HEK293 (cell line): ENCODE measurements at regions not wholly inside any gene's neighbourhood (a gene's known extent, or its start where the extent isn't known, plus 50 kb on each side); places are given as distances from the start of the nearest gene placed in this dataset.
"Not testable (repeated sequence)": the region's sequence is repeated elsewhere in the genome, so short reads cannot be mapped to it uniquely, and the experiment has no call there.

Experiments
- CTCF ChIA-PET: fragments of 350-600 bp; formaldehyde crosslinking; extraction: SDS; loops from one replicate; lab custom pipeline; 2021; ENCODE audit warnings: antibody characterized with exemption; lab: Yijun Ruan, JAX
- POLR2A ChIA-PET: fragments of 300-600 bp; formaldehyde crosslinking; extraction: SDS; loops from one replicate; lab custom pipeline; 2020; ENCODE audit warnings: antibody characterized with exemption, inconsistent platforms; lab: Yijun Ruan, JAX
- H3K27ac ChIP-seq: fragments of 200-500 bp; sonication (Bioruptor generic); 2 replicates; pipeline ENCODE4 v1.5.1; 2014; ENCODE audit warnings: low read depth, low read length, control low read depth, inconsistent platforms; ENCODE audit errors: extremely low read depth
- H3K36me3 ChIP-seq, 2 experiments: fragments of 200-500 bp in 1 of 2; sonication (Bioruptor generic) in 1 of 2; 1 replicate in 1 of 2; 2 replicates in 1 of 2; pipeline ENCODE4 v1.5.1; 2014 to 2017; ENCODE audit warnings: inconsistent platforms in 2 of 2, low read length in 2 of 2; ENCODE audit not compliant: control insufficient read depth in 2 of 2, insufficient read depth in 1 of 2
- H3K4me1 ChIP-seq: fragments of 200-500 bp; sonication (Bioruptor generic); 2 replicates; pipeline ENCODE4 v1.5.1; 2014; ENCODE audit warnings: mild to moderate bottlenecking, low read length, inconsistent platforms; ENCODE audit not compliant: control insufficient read depth, insufficient read depth
- H3K4me3 ChIP-seq: 2 replicates; pipeline ENCODE4 v1.5.1; 2011; ENCODE audit warnings: low read depth, mild to moderate bottlenecking, control low read depth, low read length, moderate library complexity
- H3K9me3 ChIP-seq: fragments of 200-500 bp; sonication (Bioruptor generic); 2 replicates; pipeline ENCODE4 v1.5.1; 2014; ENCODE audit warnings: low read depth, low read length, inconsistent platforms; ENCODE audit not compliant: control insufficient read depth, insufficient read depth
- IKZF3 ChIP-seq: fragments of 450-650 bp; IDR thresholded peaks from 2 replicates; pipeline ENCODE4 v1.5.0; 2018; ENCODE audit warnings: missing biosample characterization, mild to moderate bottlenecking, missing genetic modification characterization, moderate library complexity
- TCF7L2 ChIP-seq: IDR thresholded peaks from 2 replicates; pipeline ENCODE4 v1.6.1; 2011; ENCODE audit warnings: low read depth, mild to moderate bottlenecking, inconsistent platforms, low read length, moderate library complexity, borderline replicate concordance
- ZBTB8A ChIP-seq: fragments of 450-650 bp; formaldehyde crosslinking; IDR thresholded peaks from 2 replicates; pipeline ENCODE4 v1.5.1; 2016; ENCODE audit warnings: missing biosample characterization, missing genetic modification characterization
- ZNF394 ChIP-seq: fragments of 450-650 bp; formaldehyde crosslinking; IDR thresholded peaks from 2 replicates; pipeline ENCODE4 v1.5.1; 2016; ENCODE audit warnings: missing biosample characterization, missing genetic modification characterization, mild to moderate bottlenecking, moderate library complexity, borderline replicate concordance
- ZNF426 ChIP-seq: fragments of 450-650 bp; formaldehyde crosslinking; IDR thresholded peaks from 2 replicates; pipeline ENCODE4 v1.5.1; 2017; ENCODE audit warnings: missing biosample characterization, missing genetic modification characterization, mild to moderate bottlenecking, inconsistent platforms, moderate library complexity
- ZNF510 ChIP-seq: fragments of 450-650 bp; formaldehyde crosslinking; IDR thresholded peaks from 2 replicates; pipeline ENCODE4 v1.5.1; 2018; ENCODE audit warnings: mild to moderate bottlenecking, missing genetic modification characterization, missing biosample characterization; ENCODE audit not compliant: insufficient replicate concordance
- ZNF555 ChIP-seq: fragments of 450-650 bp; formaldehyde crosslinking; conservative IDR thresholded peaks from 2 replicates; pipeline ENCODE4 v1.5.1; 2017; ENCODE audit warnings: missing biosample characterization, mild to moderate bottlenecking, missing genetic modification characterization, inconsistent platforms
- ZNF623 ChIP-seq: fragments of 450-650 bp; formaldehyde crosslinking; IDR thresholded peaks from 2 replicates; pipeline ENCODE4 v1.5.1; 2016; ENCODE audit warnings: missing biosample characterization, missing genetic modification characterization
- ZNF654 ChIP-seq: fragments of 450-650 bp; formaldehyde crosslinking; IDR thresholded peaks from 2 replicates; pipeline ENCODE4 v1.5.1; 2016; ENCODE audit warnings: low read depth, missing biosample characterization, missing genetic modification characterization
- ZNF747 ChIP-seq: fragments of 450-650 bp; formaldehyde crosslinking; IDR thresholded peaks from 2 replicates; pipeline ENCODE4 v1.5.1; 2016; ENCODE audit warnings: missing biosample characterization, missing genetic modification characterization
- TF ChIP-seq, protein P1 (sequence below): fragments of 450-650 bp; formaldehyde crosslinking; conservative IDR thresholded peaks from 2 replicates; pipeline ENCODE4 v1.5.1; 2016; ENCODE audit warnings: low read depth, missing biosample characterization, missing genetic modification characterization
- TF ChIP-seq, protein P2 (sequence below): fragments of 450-650 bp; formaldehyde crosslinking; conservative IDR thresholded peaks from 2 replicates; pipeline ENCODE4 v1.5.1; 2016; ENCODE audit warnings: low read depth, missing biosample characterization, missing genetic modification characterization
- TF ChIP-seq, protein P3 (sequence below): fragments of 450-650 bp; formaldehyde crosslinking; IDR thresholded peaks from 2 replicates; pipeline ENCODE4 v1.5.1; 2016; ENCODE audit warnings: missing biosample characterization, missing genetic modification characterization, low read depth

DNA sequence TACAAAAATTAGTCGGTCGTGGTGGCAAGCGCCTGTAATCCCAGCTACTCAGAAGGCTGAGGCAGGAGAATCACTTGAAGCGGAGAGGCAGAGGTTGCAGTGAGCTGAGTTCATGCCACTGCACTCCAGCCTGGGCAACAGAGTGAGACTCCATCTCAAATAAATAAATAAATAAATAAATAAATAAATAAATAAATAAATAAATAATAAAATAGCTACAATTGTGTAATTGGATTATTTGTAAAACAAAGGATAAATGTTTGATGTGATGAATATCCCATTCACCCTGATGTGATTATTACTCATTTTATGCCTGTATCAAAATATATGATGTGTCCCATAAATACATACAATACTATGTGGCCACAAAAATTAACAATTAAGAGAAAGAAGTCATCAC lies 1127.0 kb upstream of the POT1 start:
- H3K27ac ChIP-seq, H3K9me3 ChIP-seq, POLR2A ChIA-PET, H3K4me1 ChIP-seq, H3K4me3 ChIP-seq, H3K36me3 ChIP-seq: not testable (repeated sequence)
- CTCF ChIA-PET = interaction anchor here (0.6 kb wide), 2 partner anchors 235 to 1020 kb away, joined by 3 read pairs; no protein-coding TSS in a partner anchor
- TF ChIP-seq ZBTB8A (tag by site-specific recombination) (0 out of 2 replicates have a peak, but pooled peaks have one; percentile 26), ZNF510 (tag by site-specific recombination) (peak; percentile 18), ZNF623 (tag by site-specific recombination) (peak; percentile 48; the same call in 1 of the 2 replicates), ZNF426 (peak; percentile 60), ZNF394 (peak; percentile 80; the same call in 1 of the 2 replicates), ZNF555 (tag by site-specific recombination) (peak; percentile 41)
- TF ChIP-seq, protein P1, sequence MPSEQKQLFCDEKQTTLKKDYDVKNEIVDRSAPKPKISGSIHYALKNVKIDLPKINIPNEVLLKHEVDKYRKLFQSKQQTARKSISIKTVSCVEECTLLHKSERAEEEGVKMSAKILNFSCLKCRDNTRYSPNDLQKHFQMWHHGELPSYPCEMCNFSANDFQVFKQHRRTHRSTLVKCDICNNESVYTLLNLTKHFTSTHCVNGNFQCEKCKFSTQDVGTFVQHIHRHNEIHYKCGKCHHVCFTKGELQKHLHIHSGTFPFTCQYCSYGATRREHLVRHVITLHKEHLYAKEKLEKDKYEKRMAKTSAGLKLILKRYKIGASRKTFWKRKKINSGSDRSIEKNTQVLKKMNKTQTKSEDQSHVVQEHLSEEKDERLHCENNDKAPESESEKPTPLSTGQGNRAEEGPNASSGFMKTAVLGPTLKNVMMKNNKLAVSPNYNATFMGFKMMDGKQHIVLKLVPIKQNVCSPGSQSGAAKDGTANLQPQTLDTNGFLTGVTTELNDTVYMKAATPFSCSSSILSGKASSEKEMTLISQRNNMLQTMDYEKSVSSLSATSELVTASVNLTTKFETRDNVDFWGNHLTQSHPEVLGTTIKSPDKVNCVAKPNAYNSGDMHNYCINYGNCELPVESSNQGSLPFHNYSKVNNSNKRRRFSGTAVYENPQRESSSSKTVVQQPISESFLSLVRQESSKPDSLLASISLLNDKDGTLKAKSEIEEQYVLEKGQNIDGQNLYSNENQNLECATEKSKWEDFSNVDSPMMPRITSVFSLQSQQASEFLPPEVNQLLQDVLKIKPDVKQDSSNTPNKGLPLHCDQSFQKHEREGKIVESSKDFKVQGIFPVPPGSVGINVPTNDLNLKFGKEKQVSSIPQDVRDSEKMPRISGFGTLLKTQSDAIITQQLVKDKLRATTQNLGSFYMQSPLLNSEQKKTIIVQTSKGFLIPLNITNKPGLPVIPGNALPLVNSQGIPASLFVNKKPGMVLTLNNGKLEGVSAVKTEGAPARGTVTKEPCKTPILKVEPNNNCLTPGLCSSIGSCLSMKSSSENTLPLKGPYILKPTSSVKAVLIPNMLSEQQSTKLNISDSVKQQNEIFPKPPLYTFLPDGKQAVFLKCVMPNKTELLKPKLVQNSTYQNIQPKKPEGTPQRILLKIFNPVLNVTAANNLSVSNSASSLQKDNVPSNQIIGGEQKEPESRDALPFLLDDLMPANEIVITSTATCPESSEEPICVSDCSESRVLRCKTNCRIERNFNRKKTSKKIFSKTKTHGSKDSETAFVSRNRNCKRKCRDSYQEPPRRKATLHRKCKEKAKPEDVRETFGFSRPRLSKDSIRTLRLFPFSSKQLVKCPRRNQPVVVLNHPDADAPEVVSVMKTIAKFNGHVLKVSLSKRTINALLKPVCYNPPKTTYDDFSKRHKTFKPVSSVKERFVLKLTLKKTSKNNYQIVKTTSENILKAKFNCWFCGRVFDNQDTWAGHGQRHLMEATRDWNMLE (tag by site-specific recombination) = peak; percentile 62; the same call in 1 of the 2 replicates
- TF ChIP-seq, protein P2, sequence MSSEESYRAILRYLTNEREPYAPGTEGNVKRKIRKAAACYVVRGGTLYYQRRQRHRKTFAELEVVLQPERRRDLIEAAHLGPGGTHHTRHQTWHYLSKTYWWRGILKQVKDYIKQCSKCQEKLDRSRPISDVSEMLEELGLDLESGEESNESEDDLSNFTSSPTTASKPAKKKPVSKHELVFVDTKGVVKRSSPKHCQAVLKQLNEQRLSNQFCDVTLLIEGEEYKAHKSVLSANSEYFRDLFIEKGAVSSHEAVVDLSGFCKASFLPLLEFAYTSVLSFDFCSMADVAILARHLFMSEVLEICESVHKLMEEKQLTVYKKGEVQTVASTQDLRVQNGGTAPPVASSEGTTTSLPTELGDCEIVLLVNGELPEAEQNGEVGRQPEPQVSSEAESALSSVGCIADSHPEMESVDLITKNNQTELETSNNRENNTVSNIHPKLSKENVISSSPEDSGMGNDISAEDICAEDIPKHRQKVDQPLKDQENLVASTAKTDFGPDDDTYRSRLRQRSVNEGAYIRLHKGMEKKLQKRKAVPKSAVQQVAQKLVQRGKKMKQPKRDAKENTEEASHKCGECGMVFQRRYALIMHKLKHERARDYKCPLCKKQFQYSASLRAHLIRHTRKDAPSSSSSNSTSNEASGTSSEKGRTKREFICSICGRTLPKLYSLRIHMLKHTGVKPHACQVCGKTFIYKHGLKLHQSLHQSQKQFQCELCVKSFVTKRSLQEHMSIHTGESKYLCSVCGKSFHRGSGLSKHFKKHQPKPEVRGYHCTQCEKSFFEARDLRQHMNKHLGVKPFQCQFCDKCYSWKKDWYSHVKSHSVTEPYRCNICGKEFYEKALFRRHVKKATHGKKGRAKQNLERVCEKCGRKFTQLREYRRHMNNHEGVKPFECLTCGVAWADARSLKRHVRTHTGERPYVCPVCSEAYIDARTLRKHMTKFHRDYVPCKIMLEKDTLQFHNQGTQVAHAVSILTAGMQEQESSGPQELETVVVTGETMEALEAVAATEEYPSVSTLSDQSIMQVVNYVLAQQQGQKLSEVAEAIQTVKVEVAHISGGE (tag by site-specific recombination) = peak; percentile 60

DNA sequence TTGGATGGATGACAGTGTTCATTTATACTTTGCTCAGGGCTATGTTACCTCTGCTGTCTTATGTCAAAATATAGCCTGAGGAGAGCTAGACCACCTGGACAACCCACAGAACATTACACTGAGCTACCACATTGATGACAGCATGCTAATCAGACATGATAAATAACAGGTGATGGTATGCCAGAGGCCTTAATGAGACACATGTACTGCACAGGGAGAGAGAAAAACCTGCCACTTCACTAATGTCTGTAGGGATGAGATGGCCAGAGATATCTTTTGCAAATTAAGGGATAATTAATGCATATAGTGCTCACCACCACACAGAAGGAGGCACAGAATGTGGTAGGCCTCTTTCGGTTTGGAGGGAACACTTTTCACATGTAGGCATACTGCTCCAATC lies 1122.6 kb upstream of the POT1 start:
- H3K27ac ChIP-seq = no peak overlapping the region
- no peak overlapping the region for H3K4me3 ChIP-seq
- ChIA-PET POLR2A (no interaction called here), CTCF (no interaction called here)
- no peaks in the 10 kb centered on the region for H3K4me1 ChIP-seq
- H3K36me3 ChIP-seq = no peaks in the 10 kb centered on the region
- TF ChIP-seq TCF7L2 (no peak), ZNF654 (tag by site-specific recombination) (no peak), ZNF747 (tag by site-specific recombination) (no peak), IKZF3 (tag by site-specific recombination) (no peak)
- TF ChIP-seq, protein P3, sequence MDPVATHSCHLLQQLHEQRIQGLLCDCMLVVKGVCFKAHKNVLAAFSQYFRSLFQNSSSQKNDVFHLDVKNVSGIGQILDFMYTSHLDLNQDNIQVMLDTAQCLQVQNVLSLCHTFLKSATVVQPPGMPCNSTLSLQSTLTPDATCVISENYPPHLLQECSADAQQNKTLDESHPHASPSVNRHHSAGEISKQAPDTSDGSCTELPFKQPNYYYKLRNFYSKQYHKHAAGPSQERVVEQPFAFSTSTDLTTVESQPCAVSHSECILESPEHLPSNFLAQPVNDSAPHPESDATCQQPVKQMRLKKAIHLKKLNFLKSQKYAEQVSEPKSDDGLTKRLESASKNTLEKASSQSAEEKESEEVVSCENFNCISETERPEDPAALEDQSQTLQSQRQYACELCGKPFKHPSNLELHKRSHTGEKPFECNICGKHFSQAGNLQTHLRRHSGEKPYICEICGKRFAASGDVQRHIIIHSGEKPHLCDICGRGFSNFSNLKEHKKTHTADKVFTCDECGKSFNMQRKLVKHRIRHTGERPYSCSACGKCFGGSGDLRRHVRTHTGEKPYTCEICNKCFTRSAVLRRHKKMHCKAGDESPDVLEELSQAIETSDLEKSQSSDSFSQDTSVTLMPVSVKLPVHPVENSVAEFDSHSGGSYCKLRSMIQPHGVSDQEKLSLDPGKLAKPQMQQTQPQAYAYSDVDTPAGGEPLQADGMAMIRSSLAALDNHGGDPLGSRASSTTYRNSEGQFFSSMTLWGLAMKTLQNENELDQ (tag by site-specific recombination) = no peak
- H3K9me3 ChIP-seq = no peaks in the 10 kb centered on the region
